ENCODE measurements at regions not wholly inside any gene's neighbourhood (a gene's known extent, or its start where the extent isn't known, plus 50 kb on each side); places are given as distances from the start of the nearest gene placed in this dataset.

DNA sequence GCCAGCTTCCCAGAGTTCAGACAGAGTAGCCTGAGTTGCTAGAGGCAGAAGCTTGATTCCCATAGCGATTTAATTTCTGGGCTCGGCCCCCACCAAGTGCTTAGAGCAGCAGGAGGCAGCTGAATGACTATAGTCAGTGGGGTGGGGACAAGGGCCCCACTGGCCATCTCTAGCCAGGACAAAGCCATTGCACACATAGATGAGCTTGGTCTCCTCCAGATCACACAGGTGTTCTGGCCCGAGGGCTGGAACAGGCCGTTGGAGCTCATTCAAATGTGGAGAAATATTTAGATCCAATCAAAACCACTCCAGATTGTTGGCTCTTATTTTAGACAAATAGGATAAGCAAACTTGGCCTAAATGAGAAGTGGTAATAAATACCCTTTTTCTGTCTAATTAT is 287.3 kb upstream of the NCKAP5 start:
- ATAC-seq (no peak), DNase-seq (ENCODE audit: low read depth, low spot score) (no peak), FAIRE-seq (no peak)
- Histone ChIP-seq H3K27ac (ENCODE audit: control insufficient read depth, insufficient read depth) (no peak overlapping the region), H3K4me3 (no peak overlapping the region), H3K9me3 (replicated peaks; ENCODE audit: control insufficient read depth, insufficient read depth, low read length) (no peaks in the 10 kb centered on the region; the same call in 2 of the 3 replicates), H3K4me1 (ENCODE audit: control insufficient read depth, insufficient read depth, low read length) (no peaks in the 10 kb centered on the region), H3K36me3 (ENCODE audit: control insufficient read depth in 2 of 2, insufficient read depth in 2 of 2, low read length in 1 of 2) (no peaks in the 10 kb centered on the region), H2AFZ (ENCODE audit: control insufficient read depth, low read depth, low read length) (no peak overlapping the region), H3K27me3 (replicated peaks in 1 of 2; ENCODE audit: control insufficient read depth in 2 of 2, insufficient read depth in 2 of 2, low read length in 1 of 2) (0 out of 4 replicates have a peak, but pooled peaks cover 0 to 5% of the 10 kb centered on the region in 2 experiments), H3K4me2 (ENCODE audit: control insufficient read depth, insufficient read depth) (no peak overlapping the region), H3K79me2 (ENCODE audit: control insufficient read depth, insufficient read depth, low read length) (no peaks in the 10 kb centered on the region), H3K9ac (ENCODE audit: control insufficient read depth, insufficient read depth, low read length) (no peak overlapping the region), H4K20me1 (ENCODE audit: control insufficient read depth, insufficient read depth) (no peaks in the 10 kb centered on the region)
- intact Hi-C loops (cut with micrococcal nuclease; ENCODE audit: unreplicated experiment) (no loop called here), in situ Hi-C loops (cut with MboI) (no loop called here)
- 30% methylated on average over 4 of the region's 4 CpGs for WGBS (ENCODE audit: insufficient coverage, insufficient replicate concordance, low lambda C conversion rate, missing lambda C conversion rate)
- SMC1A ChIA-PET (ENCODE audit: uncharacterized antibody, unreplicated experiment), result interaction anchor here (0.8 kb wide), 1 partner anchor 1284 kb away, joined by 4 read pairs; no protein-coding TSS in a partner anchor
- CTCF ChIA-PET, result no interaction called here
- no TSS peak for BruUV-seq (replicated peaks)
- POLR2A ChIA-PET, result no interaction called here
- TF ChIP-seq CREB1 (IDR thresholded peaks at IDR 0.05; ENCODE audit: low read depth), result no peak
- no peak for TF ChIP-seq CHD2 (IDR thresholded peaks at IDR 0.05; ENCODE audit: borderline replicate concordance, low read depth, low read length)
- no peak for TF ChIP-seq NR2F1 (conservative IDR thresholded peaks at IDR 0.05)
- TF ChIP-seq CBFB (IDR thresholded peaks at IDR 0.05; ENCODE audit: low read depth), result no peak
- TF ChIP-seq EP300 (IDR thresholded peaks at IDR 0.05; ENCODE audit: borderline replicate concordance in 1 of 2, control insufficient read depth in 1 of 2, low read depth in 2 of 2, low read length in 2 of 2), result no peak
- TF ChIP-seq, protein P1, sequence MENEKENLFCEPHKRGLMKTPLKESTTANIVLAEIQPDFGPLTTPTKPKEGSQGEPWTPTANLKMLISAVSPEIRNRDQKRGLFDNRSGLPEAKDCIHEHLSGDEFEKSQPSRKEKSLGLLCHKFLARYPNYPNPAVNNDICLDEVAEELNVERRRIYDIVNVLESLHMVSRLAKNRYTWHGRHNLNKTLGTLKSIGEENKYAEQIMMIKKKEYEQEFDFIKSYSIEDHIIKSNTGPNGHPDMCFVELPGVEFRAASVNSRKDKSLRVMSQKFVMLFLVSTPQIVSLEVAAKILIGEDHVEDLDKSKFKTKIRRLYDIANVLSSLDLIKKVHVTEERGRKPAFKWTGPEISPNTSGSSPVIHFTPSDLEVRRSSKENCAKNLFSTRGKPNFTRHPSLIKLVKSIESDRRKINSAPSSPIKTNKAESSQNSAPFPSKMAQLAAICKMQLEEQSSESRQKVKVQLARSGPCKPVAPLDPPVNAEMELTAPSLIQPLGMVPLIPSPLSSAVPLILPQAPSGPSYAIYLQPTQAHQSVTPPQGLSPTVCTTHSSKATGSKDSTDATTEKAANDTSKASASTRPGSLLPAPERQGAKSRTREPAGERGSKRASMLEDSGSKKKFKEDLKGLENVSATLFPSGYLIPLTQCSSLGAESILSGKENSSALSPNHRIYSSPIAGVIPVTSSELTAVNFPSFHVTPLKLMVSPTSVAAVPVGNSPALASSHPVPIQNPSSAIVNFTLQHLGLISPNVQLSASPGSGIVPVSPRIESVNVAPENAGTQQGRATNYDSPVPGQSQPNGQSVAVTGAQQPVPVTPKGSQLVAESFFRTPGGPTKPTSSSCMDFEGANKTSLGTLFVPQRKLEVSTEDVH (IDR thresholded peaks at IDR 0.05; ENCODE audit: low read depth, partially characterized antibody), result no peak
- no peak for TF ChIP-seq SMARCA5 (IDR thresholded peaks at IDR 0.05)
- TF ChIP-seq, protein P2, sequence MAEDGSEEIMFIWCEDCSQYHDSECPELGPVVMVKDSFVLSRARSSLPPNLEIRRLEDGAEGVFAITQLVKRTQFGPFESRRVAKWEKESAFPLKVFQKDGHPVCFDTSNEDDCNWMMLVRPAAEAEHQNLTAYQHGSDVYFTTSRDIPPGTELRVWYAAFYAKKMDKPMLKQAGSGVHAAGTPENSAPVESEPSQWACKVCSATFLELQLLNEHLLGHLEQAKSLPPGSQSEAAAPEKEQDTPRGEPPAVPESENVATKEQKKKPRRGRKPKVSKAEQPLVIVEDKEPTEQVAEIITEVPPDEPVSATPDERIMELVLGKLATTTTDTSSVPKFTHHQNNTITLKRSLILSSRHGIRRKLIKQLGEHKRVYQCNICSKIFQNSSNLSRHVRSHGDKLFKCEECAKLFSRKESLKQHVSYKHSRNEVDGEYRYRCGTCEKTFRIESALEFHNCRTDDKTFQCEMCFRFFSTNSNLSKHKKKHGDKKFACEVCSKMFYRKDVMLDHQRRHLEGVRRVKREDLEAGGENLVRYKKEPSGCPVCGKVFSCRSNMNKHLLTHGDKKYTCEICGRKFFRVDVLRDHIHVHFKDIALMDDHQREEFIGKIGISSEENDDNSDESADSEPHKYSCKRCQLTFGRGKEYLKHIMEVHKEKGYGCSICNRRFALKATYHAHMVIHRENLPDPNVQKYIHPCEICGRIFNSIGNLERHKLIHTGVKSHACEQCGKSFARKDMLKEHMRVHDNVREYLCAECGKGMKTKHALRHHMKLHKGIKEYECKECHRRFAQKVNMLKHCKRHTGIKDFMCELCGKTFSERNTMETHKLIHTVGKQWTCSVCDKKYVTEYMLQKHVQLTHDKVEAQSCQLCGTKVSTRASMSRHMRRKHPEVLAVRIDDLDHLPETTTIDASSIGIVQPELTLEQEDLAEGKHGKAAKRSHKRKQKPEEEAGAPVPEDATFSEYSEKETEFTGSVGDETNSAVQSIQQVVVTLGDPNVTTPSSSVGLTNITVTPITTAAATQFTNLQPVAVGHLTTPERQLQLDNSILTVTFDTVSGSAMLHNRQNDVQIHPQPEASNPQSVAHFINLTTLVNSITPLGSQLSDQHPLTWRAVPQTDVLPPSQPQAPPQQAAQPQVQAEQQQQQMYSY (CRISPR knock-in tag; IDR thresholded peaks at IDR 0.05), result no peak
- TF ChIP-seq NFIC (IDR thresholded peaks at IDR 0.05; ENCODE audit: low read depth, low read length), result no peak
- no peak for TF ChIP-seq SMC3 (IDR thresholded peaks at IDR 0.05; ENCODE audit: borderline replicate concordance, low read length)
- no peak for TF ChIP-seq ESRRA (IDR thresholded peaks at IDR 0.05; ENCODE audit: low read length)
- no peak for TF ChIP-seq CBX3 (IDR thresholded peaks at IDR 0.05; ENCODE audit: borderline replicate concordance, low read depth)
- TF ChIP-seq, protein P3, sequence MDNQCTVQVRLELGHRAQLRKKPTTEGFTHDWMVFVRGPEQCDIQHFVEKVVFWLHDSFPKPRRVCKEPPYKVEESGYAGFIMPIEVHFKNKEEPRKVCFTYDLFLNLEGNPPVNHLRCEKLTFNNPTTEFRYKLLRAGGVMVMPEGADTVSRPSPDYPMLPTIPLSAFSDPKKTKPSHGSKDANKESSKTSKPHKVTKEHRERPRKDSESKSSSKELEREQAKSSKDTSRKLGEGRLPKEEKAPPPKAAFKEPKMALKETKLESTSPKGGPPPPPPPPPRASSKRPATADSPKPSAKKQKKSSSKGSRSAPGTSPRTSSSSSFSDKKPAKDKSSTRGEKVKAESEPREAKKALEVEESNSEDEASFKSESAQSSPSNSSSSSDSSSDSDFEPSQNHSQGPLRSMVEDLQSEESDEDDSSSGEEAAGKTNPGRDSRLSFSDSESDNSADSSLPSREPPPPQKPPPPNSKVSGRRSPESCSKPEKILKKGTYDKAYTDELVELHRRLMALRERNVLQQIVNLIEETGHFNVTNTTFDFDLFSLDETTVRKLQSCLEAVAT (IDR thresholded peaks at IDR 0.05), result no peak
- TF ChIP-seq IKZF2 (IDR thresholded peaks at IDR 0.05), result no peak
- TF ChIP-seq LARP7 (IDR thresholded peaks at IDR 0.05), result no peak
- TF ChIP-seq SP1 (IDR thresholded peaks at IDR 0.05; ENCODE audit: low read depth, low read length), result no peak
- RAD21 ChIA-PET (ENCODE audit: unreplicated experiment), result no interaction called here

All from GM12878 (cell line).